K562 (cell line): ENCODE measurements at regions not wholly inside any gene's neighbourhood (a gene's known extent, or its start where the extent isn't known, plus 50 kb on each side); places are given as distances from the start of the nearest gene placed in this dataset.
"Not testable (repeated sequence)": the region's sequence is repeated elsewhere in the genome, so short reads cannot be mapped to it uniquely, and the experiment has no call there.

ENCODE experiments used
- POLR2A ChIP-seq: fragments of 450-650 bp; conservative IDR thresholded peaks from 2 replicates; pipeline ENCODE4 v1.6.1; 2016
- RAD51 ChIP-seq: fragments of 450-650 bp; IDR thresholded peaks from 2 replicates; pipeline ENCODE4 v1.7.1; 2016; ENCODE audit warnings: low read depth, mild to moderate bottlenecking, borderline replicate concordance
- ZC3H11A ChIP-seq: IDR thresholded peaks from 2 replicates; pipeline ENCODE4 v1.6.1; 2012; ENCODE audit warnings: low read depth, low read length, improper control_type of control experiment
- TF ChIP-seq, protein P1 (sequence below): sonication (generic); formaldehyde crosslinking; IDR thresholded peaks from 2 replicates; pipeline ENCODE4 v1.8.0; 2022; ENCODE audit warnings: mild to moderate bottlenecking, missing genetic modification reagents
- TF ChIP-seq, protein P2 (sequence below), 2 experiments: fragments of 450-650 bp; formaldehyde crosslinking in 1 of 2; IDR thresholded peaks; 2 replicates each; pipeline versions ENCODE4 v1.4.0 to v1.6.1; 2014 to 2020; ENCODE audit warnings: mild to moderate bottlenecking in 2 of 2, borderline replicate concordance in 1 of 2, low read depth in 1 of 2
- TF ChIP-seq, protein P3 (sequence below), 3 experiments: IDR thresholded peaks in 2 of 3; conservative IDR thresholded peaks in 1 of 3; 2 replicates each; pipeline ENCODE4 v1.5.1; 2011 to 2012; ENCODE audit warnings: low read length in 3 of 3, mild to moderate bottlenecking in 3 of 3, control low read depth in 2 of 3, improper control_type of control experiment in 1 of 3, inconsistent platforms in 1 of 3, low read depth in 1 of 3, mixed read lengths in 1 of 3, moderate library complexity in 1 of 3; ENCODE audit not compliant: insufficient read depth in 2 of 3

DNA sequence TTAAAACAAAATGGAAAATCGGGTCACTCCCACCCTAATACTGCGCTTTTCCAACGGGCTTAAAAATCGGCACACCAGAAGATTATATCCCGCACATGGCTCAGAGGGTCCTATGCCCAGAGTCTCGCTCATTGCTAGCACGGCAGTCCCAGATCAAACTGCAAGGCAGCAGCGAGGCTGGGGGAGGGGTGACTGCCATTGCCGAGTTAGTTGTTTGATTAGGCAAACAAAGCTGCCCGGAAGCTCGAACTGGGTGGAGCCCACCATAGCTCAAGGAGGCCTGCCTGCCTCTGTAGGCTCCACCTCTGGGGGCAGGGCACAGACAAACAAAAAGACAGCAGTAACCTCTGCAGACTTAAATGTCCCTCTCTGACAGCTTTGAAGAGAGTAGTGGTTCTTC is 100.7 kb upstream of the KLHL1 start:
- TF ChIP-seq, protein P1, sequence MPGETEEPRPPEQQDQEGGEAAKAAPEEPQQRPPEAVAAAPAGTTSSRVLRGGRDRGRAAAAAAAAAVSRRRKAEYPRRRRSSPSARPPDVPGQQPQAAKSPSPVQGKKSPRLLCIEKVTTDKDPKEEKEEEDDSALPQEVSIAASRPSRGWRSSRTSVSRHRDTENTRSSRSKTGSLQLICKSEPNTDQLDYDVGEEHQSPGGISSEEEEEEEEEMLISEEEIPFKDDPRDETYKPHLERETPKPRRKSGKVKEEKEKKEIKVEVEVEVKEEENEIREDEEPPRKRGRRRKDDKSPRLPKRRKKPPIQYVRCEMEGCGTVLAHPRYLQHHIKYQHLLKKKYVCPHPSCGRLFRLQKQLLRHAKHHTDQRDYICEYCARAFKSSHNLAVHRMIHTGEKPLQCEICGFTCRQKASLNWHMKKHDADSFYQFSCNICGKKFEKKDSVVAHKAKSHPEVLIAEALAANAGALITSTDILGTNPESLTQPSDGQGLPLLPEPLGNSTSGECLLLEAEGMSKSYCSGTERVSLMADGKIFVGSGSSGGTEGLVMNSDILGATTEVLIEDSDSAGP (CRISPR knock-in tag): not testable (repeated sequence)
- TF ChIP-seq, protein P2, sequence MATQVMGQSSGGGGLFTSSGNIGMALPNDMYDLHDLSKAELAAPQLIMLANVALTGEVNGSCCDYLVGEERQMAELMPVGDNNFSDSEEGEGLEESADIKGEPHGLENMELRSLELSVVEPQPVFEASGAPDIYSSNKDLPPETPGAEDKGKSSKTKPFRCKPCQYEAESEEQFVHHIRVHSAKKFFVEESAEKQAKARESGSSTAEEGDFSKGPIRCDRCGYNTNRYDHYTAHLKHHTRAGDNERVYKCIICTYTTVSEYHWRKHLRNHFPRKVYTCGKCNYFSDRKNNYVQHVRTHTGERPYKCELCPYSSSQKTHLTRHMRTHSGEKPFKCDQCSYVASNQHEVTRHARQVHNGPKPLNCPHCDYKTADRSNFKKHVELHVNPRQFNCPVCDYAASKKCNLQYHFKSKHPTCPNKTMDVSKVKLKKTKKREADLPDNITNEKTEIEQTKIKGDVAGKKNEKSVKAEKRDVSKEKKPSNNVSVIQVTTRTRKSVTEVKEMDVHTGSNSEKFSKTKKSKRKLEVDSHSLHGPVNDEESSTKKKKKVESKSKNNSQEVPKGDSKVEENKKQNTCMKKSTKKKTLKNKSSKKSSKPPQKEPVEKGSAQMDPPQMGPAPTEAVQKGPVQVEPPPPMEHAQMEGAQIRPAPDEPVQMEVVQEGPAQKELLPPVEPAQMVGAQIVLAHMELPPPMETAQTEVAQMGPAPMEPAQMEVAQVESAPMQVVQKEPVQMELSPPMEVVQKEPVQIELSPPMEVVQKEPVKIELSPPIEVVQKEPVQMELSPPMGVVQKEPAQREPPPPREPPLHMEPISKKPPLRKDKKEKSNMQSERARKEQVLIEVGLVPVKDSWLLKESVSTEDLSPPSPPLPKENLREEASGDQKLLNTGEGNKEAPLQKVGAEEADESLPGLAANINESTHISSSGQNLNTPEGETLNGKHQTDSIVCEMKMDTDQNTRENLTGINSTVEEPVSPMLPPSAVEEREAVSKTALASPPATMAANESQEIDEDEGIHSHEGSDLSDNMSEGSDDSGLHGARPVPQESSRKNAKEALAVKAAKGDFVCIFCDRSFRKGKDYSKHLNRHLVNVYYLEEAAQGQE (IDR thresholded peaks at IDR 0.05; ENCODE audit: borderline replicate concordance): not testable (repeated sequence)
- TF ChIP-seq, protein P2 (CRISPR knock-in tag; IDR thresholded peaks at IDR 0.05; ENCODE audit: low read depth): not testable (repeated sequence)
- TF ChIP-seq, protein P3, sequence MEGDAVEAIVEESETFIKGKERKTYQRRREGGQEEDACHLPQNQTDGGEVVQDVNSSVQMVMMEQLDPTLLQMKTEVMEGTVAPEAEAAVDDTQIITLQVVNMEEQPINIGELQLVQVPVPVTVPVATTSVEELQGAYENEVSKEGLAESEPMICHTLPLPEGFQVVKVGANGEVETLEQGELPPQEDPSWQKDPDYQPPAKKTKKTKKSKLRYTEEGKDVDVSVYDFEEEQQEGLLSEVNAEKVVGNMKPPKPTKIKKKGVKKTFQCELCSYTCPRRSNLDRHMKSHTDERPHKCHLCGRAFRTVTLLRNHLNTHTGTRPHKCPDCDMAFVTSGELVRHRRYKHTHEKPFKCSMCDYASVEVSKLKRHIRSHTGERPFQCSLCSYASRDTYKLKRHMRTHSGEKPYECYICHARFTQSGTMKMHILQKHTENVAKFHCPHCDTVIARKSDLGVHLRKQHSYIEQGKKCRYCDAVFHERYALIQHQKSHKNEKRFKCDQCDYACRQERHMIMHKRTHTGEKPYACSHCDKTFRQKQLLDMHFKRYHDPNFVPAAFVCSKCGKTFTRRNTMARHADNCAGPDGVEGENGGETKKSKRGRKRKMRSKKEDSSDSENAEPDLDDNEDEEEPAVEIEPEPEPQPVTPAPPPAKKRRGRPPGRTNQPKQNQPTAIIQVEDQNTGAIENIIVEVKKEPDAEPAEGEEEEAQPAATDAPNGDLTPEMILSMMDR (IDR thresholded peaks at IDR 0.05 in 2 of 3, conservative IDR thresholded peaks at IDR 0.05 in 1 of 3; ENCODE audit: insufficient read depth in 2 of 3, low read depth in 1 of 3, low read length in 3 of 3): not testable (repeated sequence)
- TF ChIP-seq ZC3H11A, RAD51, POLR2A: not testable (repeated sequence)
